OCI-LY7 (cell line): ENCODE measurements at regions not wholly inside any gene's neighbourhood (a gene's known extent, or its start where the extent isn't known, plus 50 kb on each side); places are given as distances from the start of the nearest gene placed in this dataset.

Experiments used
- BruUV-seq: library from RNA; stranded (reverse); fragments of 400-500 nt; replicated peaks from 2 replicates; lab custom pipeline; 2021; lab: Mats Ljungman, UMichigan
- CTCF ChIA-PET: fragments of 300-600 bp; sonication (Branson Sonifier 250); formaldehyde crosslinking; loops from one replicate; lab custom pipeline; 2022; ENCODE audit warnings: antibody characterized with exemption; ENCODE audit not compliant: unreplicated experiment; lab: Charles Lee
- POLR2A ChIA-PET: fragments of 300-600 bp; sonication (Branson Sonifier 250); formaldehyde crosslinking; loops from one replicate; lab custom pipeline; 2022; ENCODE audit warnings: antibody characterized with exemption; lab: Charles Lee
- DNase-seq: peaks from one replicate; pipeline ENCODE4 v3.0.0-alpha.2; 2015; ENCODE audit warnings: low spot score
- H2AFZ ChIP-seq: fragments of 200-600 bp; sonication (generic), shearing (Covaris generic); 2 replicates; pipeline ENCODE4 v1.6.1; 2014; ENCODE audit warnings: mild to moderate bottlenecking, antibody characterized with exemption, low read length, moderate library complexity
- H3K27ac ChIP-seq: fragments of 200-600 bp; sonication (generic); 2 replicates; pipeline ENCODE4 v1.5.1; 2014; ENCODE audit warnings: mixed run types, low read depth, mild to moderate bottlenecking, moderate library complexity, low read length, inconsistent platforms; ENCODE audit not compliant: poor library complexity, severe bottlenecking
- H3K36me3 ChIP-seq: fragments of 200-600 bp; sonication (generic); 2 replicates; pipeline ENCODE4 v1.6.1; 2014; ENCODE audit warnings: mild to moderate bottlenecking, antibody characterized with exemption, low read length, moderate library complexity, mixed read lengths; ENCODE audit not compliant: insufficient read depth
- H3K4me1 ChIP-seq: fragments of 200-600 bp; sonication (generic); 2 replicates; pipeline ENCODE4 v1.5.1; 2014; ENCODE audit warnings: mild to moderate bottlenecking, low read length; ENCODE audit not compliant: insufficient read depth, poor library complexity, severe bottlenecking
- H3K4me2 ChIP-seq: fragments of 200-600 bp; sonication (generic); 2 replicates; pipeline ENCODE4 v1.6.1; 2014; ENCODE audit warnings: mild to moderate bottlenecking, low read length
- H3K4me3 ChIP-seq: fragments of 200-600 bp; sonication (generic); 2 replicates; pipeline ENCODE4 v1.5.1; 2014; ENCODE audit warnings: mild to moderate bottlenecking, low read depth, low read length; ENCODE audit not compliant: poor library complexity, severe bottlenecking
- H3K79me2 ChIP-seq: fragments of 200-600 bp; sonication (generic); 2 replicates; pipeline ENCODE4 v1.6.1; 2016; ENCODE audit warnings: low read depth, mild to moderate bottlenecking, low read length, moderate library complexity, mixed read lengths; ENCODE audit not compliant: insufficient read depth
- H3K9me2 ChIP-seq: fragments of 200-600 bp; sonication (generic); 2 replicates; pipeline ENCODE4 v1.6.1; 2016; ENCODE audit warnings: mild to moderate bottlenecking, low read length, mixed read lengths; ENCODE audit not compliant: insufficient read depth
- H3K9me3 ChIP-seq: fragments of 200-600 bp; sonication (generic); 2 replicates; pipeline ENCODE4 v1.6.1; 2014; ENCODE audit warnings: mild to moderate bottlenecking, mixed run types, low read length, mixed read lengths
- H4K20me1 ChIP-seq: fragments of 200-600 bp; sonication (generic); 2 replicates; pipeline ENCODE4 v1.6.1; 2014; ENCODE audit warnings: mild to moderate bottlenecking, antibody characterized with exemption, low read length, moderate library complexity, mixed read lengths; ENCODE audit not compliant: insufficient read depth
- CTCF ChIP-seq: fragments of 200-600 bp; sonication (generic); conservative IDR thresholded peaks from 2 replicates; pipeline ENCODE4 v1.5.1; 2014; ENCODE audit warnings: mild to moderate bottlenecking, antibody characterized with exemption, low read length, moderate library complexity, mixed read lengths
- EZH2phosphoT487 ChIP-seq: fragments of 200-600 bp; sonication (generic); IDR thresholded peaks from 2 replicates; pipeline ENCODE4 v1.6.1; 2018; ENCODE audit warnings: low read depth, borderline replicate concordance, mild to moderate bottlenecking, mixed run types, antibody characterized with exemption, low read length, moderate library complexity, mixed read lengths
- intact Hi-C: fragments of 100-400 bp; cut with micrococcal nuclease; formaldehyde crosslinking; loops from one replicate; pipeline ENCODE4 v1.10.0; 2022; ENCODE audit not compliant: unreplicated experiment

DNA sequence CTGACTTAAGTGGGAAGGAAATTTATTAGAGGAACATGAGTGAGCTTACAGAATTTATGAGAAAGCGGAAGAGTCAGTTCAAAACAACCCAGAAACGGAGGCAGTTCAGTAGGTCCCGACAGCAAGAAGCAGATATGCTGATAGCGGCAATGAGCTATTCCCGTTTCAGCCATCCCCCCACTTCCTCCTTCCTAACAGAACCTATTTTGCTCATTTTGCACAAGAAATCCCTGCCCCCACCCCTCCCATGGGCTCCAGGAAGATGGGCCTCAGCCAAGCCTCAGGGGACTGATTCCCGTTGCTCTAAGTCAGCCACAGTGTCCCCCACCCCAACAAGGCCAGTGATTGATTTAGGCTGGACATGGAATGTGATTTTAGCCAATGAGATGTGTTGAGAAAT is 157.5 kb downstream of the CEBPB start:
- no peak overlapping the region for H2AFZ ChIP-seq
- H3K4me2 ChIP-seq: no peak overlapping the region
- no peaks in the 10 kb centered on the region for H3K9me3 ChIP-seq
- CTCF ChIA-PET: no interaction called here
- H3K4me1 ChIP-seq: no peaks in the 10 kb centered on the region
- no peak for TF ChIP-seq CTCF
- TF ChIP-seq EZH2phosphoT487: no peak
- no peak for DNase-seq
- H3K36me3 ChIP-seq: no peaks in the 10 kb centered on the region
- no peak overlapping the region for H3K27ac ChIP-seq
- no peaks in the 10 kb centered on the region for H3K79me2 ChIP-seq
- POLR2A ChIA-PET: no interaction called here
- H3K4me3 ChIP-seq: no peak overlapping the region
- intact Hi-C loops: loop anchor here (10.0 kb wide), 1 partner anchor 117 kb away; no protein-coding TSS in a partner anchor
- no TSS peak for BruUV-seq
- no peaks in the 10 kb centered on the region for H4K20me1 ChIP-seq
- H3K9me2 ChIP-seq: no peaks in the 10 kb centered on the region

GRCh38 chr20:50350510-50351249 is 159.5 kb upstream of the PTPN1 start:
- H3K9me2 ChIP-seq: no peaks in the 10 kb centered on the region
- H2AFZ ChIP-seq: no peak overlapping the region
- ChIA-PET POLR2A (no interaction called here), CTCF (no interaction called here)
- H3K4me1 ChIP-seq: no peaks in the 10 kb centered on the region
- intact Hi-C loops: no loop called here
- no peak overlapping the region for H3K4me3 ChIP-seq
- no peaks in the 10 kb centered on the region for H3K36me3 ChIP-seq
- no peak overlapping the region for H3K27ac ChIP-seq
- no peak for TF ChIP-seq CTCF
- no peak for TF ChIP-seq EZH2phosphoT487
- no peak overlapping the region for H3K4me2 ChIP-seq
- H3K9me3 ChIP-seq: no peaks in the 10 kb centered on the region
- DNase-seq: no peak
- no peaks in the 10 kb centered on the region for H4K20me1 ChIP-seq
- BruUV-seq: no TSS peak
- H3K79me2 ChIP-seq: no peaks in the 10 kb centered on the region

DNA sequence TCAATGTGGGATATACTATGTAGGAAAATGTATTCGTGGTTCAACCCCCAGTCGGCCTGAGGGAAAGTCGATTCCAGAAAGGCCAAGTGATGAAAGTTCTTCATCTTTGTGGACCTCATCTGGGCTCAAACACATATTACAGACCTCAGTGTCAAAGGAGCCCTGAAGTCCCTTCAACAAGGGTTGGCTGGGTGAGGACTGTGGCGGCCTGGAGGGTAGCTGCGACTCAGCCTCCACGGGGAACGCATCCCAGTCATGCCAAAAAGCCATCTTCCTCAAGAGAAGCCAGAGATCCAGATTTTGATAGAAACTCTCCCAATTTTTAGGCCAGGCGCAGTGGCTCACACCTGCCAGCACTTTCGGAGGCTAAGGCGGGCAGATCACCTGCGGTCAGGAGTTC is 158.6 kb upstream of the PTPN1 start:
- no peaks in the 10 kb centered on the region for H3K9me2 ChIP-seq
- no peak overlapping the region for H3K27ac ChIP-seq
- H3K4me1 ChIP-seq: no peaks in the 10 kb centered on the region
- no peak overlapping the region for H3K4me2 ChIP-seq
- BruUV-seq: no TSS peak
- no peak for TF ChIP-seq CTCF
- no peak for TF ChIP-seq EZH2phosphoT487
- H2AFZ ChIP-seq: no peak overlapping the region
- intact Hi-C loops: no loop called here
- ChIA-PET POLR2A (no interaction called here), CTCF (no interaction called here)
- no peaks in the 10 kb centered on the region for H3K79me2 ChIP-seq
- H4K20me1 ChIP-seq: no peaks in the 10 kb centered on the region
- no peak overlapping the region for H3K4me3 ChIP-seq
- H3K36me3 ChIP-seq: no peaks in the 10 kb centered on the region
- no peaks in the 10 kb centered on the region for H3K9me3 ChIP-seq
- DNase-seq: no peak
